ENCODE measurements at regions not wholly inside any gene's neighbourhood (a gene's known extent, or its start where the extent isn't known, plus 50 kb on each side); places are given as distances from the start of the nearest gene placed in this dataset.

DNA sequence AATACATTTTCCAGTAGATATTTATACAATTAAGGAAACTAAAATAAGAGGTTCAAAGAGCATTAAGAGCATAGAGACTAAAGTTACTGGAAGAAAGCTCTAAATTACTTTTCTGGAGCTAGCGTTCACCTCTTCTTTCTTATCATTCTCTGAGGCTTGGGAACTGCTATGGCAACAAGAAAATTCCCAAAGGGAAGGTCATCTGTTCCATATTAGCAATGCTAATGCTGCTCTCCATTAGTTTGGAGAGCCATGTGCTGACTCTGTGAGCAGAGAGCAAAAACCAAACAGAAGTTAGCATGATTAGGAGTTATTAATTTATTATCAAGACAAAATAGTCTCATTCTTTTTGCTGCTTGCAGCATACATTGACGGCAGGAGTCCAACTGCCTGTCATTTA is 143.1 kb upstream of the SLC16A7 start:
- TF ChIP-seq, protein P1, sequence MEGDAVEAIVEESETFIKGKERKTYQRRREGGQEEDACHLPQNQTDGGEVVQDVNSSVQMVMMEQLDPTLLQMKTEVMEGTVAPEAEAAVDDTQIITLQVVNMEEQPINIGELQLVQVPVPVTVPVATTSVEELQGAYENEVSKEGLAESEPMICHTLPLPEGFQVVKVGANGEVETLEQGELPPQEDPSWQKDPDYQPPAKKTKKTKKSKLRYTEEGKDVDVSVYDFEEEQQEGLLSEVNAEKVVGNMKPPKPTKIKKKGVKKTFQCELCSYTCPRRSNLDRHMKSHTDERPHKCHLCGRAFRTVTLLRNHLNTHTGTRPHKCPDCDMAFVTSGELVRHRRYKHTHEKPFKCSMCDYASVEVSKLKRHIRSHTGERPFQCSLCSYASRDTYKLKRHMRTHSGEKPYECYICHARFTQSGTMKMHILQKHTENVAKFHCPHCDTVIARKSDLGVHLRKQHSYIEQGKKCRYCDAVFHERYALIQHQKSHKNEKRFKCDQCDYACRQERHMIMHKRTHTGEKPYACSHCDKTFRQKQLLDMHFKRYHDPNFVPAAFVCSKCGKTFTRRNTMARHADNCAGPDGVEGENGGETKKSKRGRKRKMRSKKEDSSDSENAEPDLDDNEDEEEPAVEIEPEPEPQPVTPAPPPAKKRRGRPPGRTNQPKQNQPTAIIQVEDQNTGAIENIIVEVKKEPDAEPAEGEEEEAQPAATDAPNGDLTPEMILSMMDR (IDR thresholded peaks at IDR 0.05): no peak
- no peaks in the 10 kb centered on the region for H3K36me3 ChIP-seq
- H3K27me3 ChIP-seq: no peaks in the 10 kb centered on the region
- H3K4me3 ChIP-seq: no peak overlapping the region
- H3K9ac ChIP-seq (ENCODE audit: low read depth in 2 of 2, low read length in 2 of 2): no peak overlapping the region
- intact Hi-C loops (cut with DNase I): no loop called here
- no peaks in the 10 kb centered on the region for H3K4me1 ChIP-seq
- H3K27ac ChIP-seq: no peak overlapping the region
- DNase-seq: no peak
- H3K9me3 ChIP-seq: no peaks in the 10 kb centered on the region

GRCh38 chr12:59452259-59452658 is 143.6 kb upstream of the SLC16A7 start:
- no peaks in the 10 kb centered on the region for H3K27me3 ChIP-seq
- no peak overlapping the region for H3K27ac ChIP-seq
- H3K9me3 ChIP-seq: no peaks in the 10 kb centered on the region
- no peak overlapping the region for H3K9ac ChIP-seq (ENCODE audit: low read depth in 2 of 2, low read length in 2 of 2)
- no peak overlapping the region for H3K4me3 ChIP-seq
- no peaks in the 10 kb centered on the region for H3K4me1 ChIP-seq
- TF ChIP-seq, protein P1 (IDR thresholded peaks at IDR 0.05): no peak
- DNase-seq: no peak
- no peaks in the 10 kb centered on the region for H3K36me3 ChIP-seq
- intact Hi-C loops (cut with DNase I): no loop called here

GRCh38 chr12:59446116-59446515 is 149.7 kb upstream of the SLC16A7 start:
- H3K9ac ChIP-seq (ENCODE audit: low read depth in 2 of 2, low read length in 2 of 2): no peak overlapping the region
- TF ChIP-seq, protein P1 (IDR thresholded peaks at IDR 0.05): no peak
- intact Hi-C loops (cut with DNase I): no loop called here
- H3K4me3 ChIP-seq: no peak overlapping the region
- no peaks in the 10 kb centered on the region for H3K9me3 ChIP-seq
- H3K27ac ChIP-seq: no peak overlapping the region
- no peaks in the 10 kb centered on the region for H3K4me1 ChIP-seq
- no peaks in the 10 kb centered on the region for H3K27me3 ChIP-seq
- H3K36me3 ChIP-seq: no peaks in the 10 kb centered on the region
- no peak for DNase-seq

DNA sequence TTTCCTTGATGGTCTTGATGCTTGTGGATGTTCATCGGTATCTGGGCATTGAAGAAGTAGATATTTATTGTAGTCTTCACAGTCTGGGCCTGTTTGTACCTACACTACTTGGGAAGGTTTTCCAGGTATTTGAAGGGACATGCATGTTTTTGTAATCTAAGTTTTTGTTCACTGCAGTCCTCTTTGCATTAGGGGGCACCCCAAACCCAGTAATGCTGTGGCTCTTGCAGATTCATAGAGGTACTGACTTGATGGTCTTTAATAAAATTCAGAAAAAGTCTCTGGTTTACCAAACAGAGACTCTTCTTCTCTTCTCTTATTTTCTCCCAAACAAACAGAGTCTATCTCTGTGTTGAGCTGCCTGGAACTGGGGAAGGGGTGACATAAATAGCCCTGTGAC is 150.9 kb upstream of the SLC16A7 start:
- no peaks in the 10 kb centered on the region for H3K4me1 ChIP-seq
- TF ChIP-seq, protein P1 (IDR thresholded peaks at IDR 0.05): no peak
- H3K27me3 ChIP-seq: no peaks in the 10 kb centered on the region
- no peak overlapping the region for H3K27ac ChIP-seq
- no peak overlapping the region for H3K9ac ChIP-seq (ENCODE audit: low read depth in 2 of 2, low read length in 2 of 2)
- no peak for DNase-seq
- H3K36me3 ChIP-seq: no peaks in the 10 kb centered on the region
- intact Hi-C loops (cut with DNase I): no loop called here
- H3K9me3 ChIP-seq: no peaks in the 10 kb centered on the region
- H3K4me3 ChIP-seq: no peak overlapping the region

DNA sequence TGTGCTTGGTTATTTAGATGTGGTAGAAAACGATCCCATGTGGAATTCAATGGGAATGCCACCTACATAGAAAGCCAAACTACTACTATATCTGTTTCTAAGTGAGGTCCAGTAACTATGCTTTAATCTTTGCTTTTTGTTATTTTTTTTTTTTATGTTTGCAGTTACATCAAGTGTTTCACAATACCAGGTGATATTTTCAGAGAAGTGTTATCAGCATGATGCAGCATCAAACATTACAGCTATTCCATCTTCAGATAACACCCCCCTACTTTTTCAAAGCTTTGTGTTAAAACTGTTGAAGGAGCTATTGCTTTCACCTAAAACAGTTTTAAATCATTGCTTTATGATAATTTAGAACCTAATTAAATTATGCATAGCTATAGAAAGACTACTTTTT is 163.8 kb upstream of the SLC16A7 start:
- no peaks in the 10 kb centered on the region for H3K36me3 ChIP-seq
- H3K9ac ChIP-seq (ENCODE audit: low read depth in 2 of 2, low read length in 2 of 2): no peak overlapping the region
- H3K4me3 ChIP-seq: no peak overlapping the region
- intact Hi-C loops (cut with DNase I): no loop called here
- no peaks in the 10 kb centered on the region for H3K4me1 ChIP-seq
- H3K27ac ChIP-seq: no peak overlapping the region
- no peaks in the 10 kb centered on the region for H3K27me3 ChIP-seq
- no peaks in the 10 kb centered on the region for H3K9me3 ChIP-seq
- DNase-seq: no peak
- TF ChIP-seq, protein P1 (IDR thresholded peaks at IDR 0.05): no peak

DNA sequence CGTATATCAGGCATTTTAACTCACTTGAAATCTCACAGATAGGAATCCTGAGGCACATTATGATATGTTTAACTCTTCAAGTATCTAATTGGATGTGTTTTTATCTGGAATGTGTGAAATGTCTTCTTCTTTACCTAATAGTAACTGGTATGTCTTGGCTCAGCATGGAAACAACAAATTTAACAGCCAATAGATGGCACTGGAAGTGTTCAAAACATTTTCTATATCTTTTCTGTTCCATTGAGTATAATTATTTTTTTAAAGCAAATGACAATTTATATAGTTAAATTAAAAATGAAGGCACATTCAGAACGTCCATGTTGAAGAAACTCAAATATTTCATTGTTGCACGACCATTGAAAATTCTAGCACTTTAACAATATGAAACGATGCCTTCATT is 164.6 kb upstream of the SLC16A7 start:
- H3K36me3 ChIP-seq: no peaks in the 10 kb centered on the region
- H3K27ac ChIP-seq: no peak overlapping the region
- H3K4me1 ChIP-seq: no peaks in the 10 kb centered on the region
- H3K4me3 ChIP-seq: no peak overlapping the region
- no peaks in the 10 kb centered on the region for H3K9me3 ChIP-seq
- no peaks in the 10 kb centered on the region for H3K27me3 ChIP-seq
- TF ChIP-seq, protein P1 (IDR thresholded peaks at IDR 0.05): no peak
- intact Hi-C loops (cut with DNase I): no loop called here
- H3K9ac ChIP-seq (ENCODE audit: low read depth in 2 of 2, low read length in 2 of 2): no peak overlapping the region
- no peak for DNase-seq

Data from colonic mucosa (tissue), 4 donors.